Adrenal gland (tissue), 9 donors: ENCODE measurements at regions not wholly inside any gene's neighbourhood (a gene's known extent, or its start where the extent isn't known, plus 50 kb on each side); places are given as distances from the start of the nearest gene placed in this dataset.
"Not testable (repeated sequence)": the region's sequence is repeated elsewhere in the genome, so short reads cannot be mapped to it uniquely, and the experiment has no call there.

Source experiments
- DNase-seq, 7 donors: peaks; one replicate each; pipeline ENCODE4 v3.0.0-alpha.2; 2019 to 2020
- H3K27ac ChIP-seq, 5 donors: fragments of 200-600 bp; sonication (generic) in 4 of 5; 1 replicate in 3 of 5; 2 replicates in 2 of 5; pipeline versions ENCODE4 v1.5.1 to v1.8.0; 2016 to 2020; ENCODE audit warnings: mild to moderate bottlenecking in 1 of 5
- H3K27me3 ChIP-seq: fragments of 200-600 bp; 2 replicates; pipeline ENCODE4 v1.8.0; 2021
- H3K36me3 ChIP-seq, 2 donors: fragments of 200-600 bp; replicated peaks in 1 of 2; 1 replicate in 1 of 2; 2 replicates in 1 of 2; pipeline versions ENCODE4 v1.5.1 to v1.8.0; 2018 to 2022
- H3K4me1 ChIP-seq, 2 donors: fragments of 200-600 bp; replicated peaks in 1 of 2; 1 replicate in 1 of 2; 2 replicates in 1 of 2; pipeline versions ENCODE4 v1.5.1 to v1.8.0; 2018 to 2021
- H3K4me3 ChIP-seq, 4 donors: fragments of 200-600 bp; sonication (generic) in 3 of 4; one replicate each; pipeline ENCODE4 v1.5.1; 2016 to 2018
- H3K9me3 ChIP-seq, 3 donors: fragments of 200-600 bp; sonication (generic) in 1 of 3; replicated peaks in 1 of 3; 1 replicate in 2 of 3; 2 replicates in 1 of 3; pipeline versions ENCODE4 v1.5.1 to v1.8.0; 2016 to 2021
- POLR2A ChIP-seq, 2 donors: fragments of 450-650 bp; IDR thresholded peaks; one replicate each; pipeline ENCODE4 v1.6.1; 2017; ENCODE audit warnings: antibody characterized with exemption in 2 of 2, mild to moderate bottlenecking in 2 of 2, moderate library complexity in 1 of 2
- WGBS, 4 donors: extraction: QIAGEN DNeasy Blood & Tissue Kit in 2 of 4; methylation state at CpG; one replicate each; pipeline versions ENCODE4 v1.1.5 to v1.1.7; 2013 to 2017; 5-methylcytosine and 5-hydroxymethylcytosine counted together
- intact Hi-C, 2 donors: fragments of 100-400 bp; cut with DNase I; formaldehyde crosslinking; loops; one replicate each; pipeline versions ENCODE4 v1.14.1 to v1.15.0; 2022 to 2023
- TF ChIP-seq, protein P1 (sequence below), 6 experiments: fragments of 450-650 bp in 4 of 6; fragments of 200-600 bp in 2 of 6; sonication (generic) in 1 of 6; IDR thresholded peaks; 1 replicate in 5 of 6; 2 replicates in 1 of 6; pipeline versions ENCODE4 v1.5.1 to v1.8.0; 2016 to 2021; ENCODE audit warnings: antibody characterized with exemption in 6 of 6, mild to moderate bottlenecking in 2 of 6, moderate library complexity in 1 of 6
- donor health status: healthy with polysubstance abuse.
- donor health status: Bipolar disorder and iron deficiency.
- donor health status: DM: yes; HTN: yes; CAD: no.
- donor health status: DM: no; HTN: no; CAD: no.
- donor health status: DM: no; HTN: no; CAD: no.

DNA sequence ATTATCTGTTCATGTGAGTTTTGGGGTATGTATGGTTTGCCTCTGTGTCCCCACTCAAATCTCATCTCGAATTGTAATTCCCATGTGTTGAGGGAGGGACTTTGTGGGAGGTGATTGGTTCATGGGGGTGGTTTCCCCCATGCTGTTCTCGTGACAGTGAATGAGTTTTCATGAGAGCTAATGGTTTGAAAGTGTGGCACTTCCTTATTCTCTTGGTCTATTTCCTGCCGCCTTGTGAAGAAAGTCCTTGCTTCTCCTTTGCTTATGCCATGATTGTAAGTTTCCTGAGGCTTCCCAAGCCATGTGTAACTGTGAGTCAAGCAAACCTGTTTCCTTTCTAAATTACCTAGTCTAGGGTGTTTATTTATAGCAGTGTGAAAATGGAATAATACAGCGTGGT lies 128.1 kb upstream of the HS3ST4 start:
- no peaks in the 10 kb centered on the region for H3K9me3 ChIP-seq
- H3K4me1 ChIP-seq, result no peaks in the 10 kb centered on the region
- TF ChIP-seq POLR2A (IDR thresholded peaks at IDR 0.05), result no peak
- TF ChIP-seq, protein P1, sequence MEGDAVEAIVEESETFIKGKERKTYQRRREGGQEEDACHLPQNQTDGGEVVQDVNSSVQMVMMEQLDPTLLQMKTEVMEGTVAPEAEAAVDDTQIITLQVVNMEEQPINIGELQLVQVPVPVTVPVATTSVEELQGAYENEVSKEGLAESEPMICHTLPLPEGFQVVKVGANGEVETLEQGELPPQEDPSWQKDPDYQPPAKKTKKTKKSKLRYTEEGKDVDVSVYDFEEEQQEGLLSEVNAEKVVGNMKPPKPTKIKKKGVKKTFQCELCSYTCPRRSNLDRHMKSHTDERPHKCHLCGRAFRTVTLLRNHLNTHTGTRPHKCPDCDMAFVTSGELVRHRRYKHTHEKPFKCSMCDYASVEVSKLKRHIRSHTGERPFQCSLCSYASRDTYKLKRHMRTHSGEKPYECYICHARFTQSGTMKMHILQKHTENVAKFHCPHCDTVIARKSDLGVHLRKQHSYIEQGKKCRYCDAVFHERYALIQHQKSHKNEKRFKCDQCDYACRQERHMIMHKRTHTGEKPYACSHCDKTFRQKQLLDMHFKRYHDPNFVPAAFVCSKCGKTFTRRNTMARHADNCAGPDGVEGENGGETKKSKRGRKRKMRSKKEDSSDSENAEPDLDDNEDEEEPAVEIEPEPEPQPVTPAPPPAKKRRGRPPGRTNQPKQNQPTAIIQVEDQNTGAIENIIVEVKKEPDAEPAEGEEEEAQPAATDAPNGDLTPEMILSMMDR (IDR thresholded peaks at IDR 0.05), result no peak
- intact Hi-C loops, result no loop called here
- no peak overlapping the region for H3K27ac ChIP-seq
- H3K36me3 ChIP-seq, result no peaks in the 10 kb centered on the region
- no peak overlapping the region for H3K4me3 ChIP-seq
- H3K27me3 ChIP-seq, result no peaks in the 10 kb centered on the region
- DNase-seq, result no peak
- WGBS, 4 donors, result 64 to 75% (median 70%) methylated on average over 4 of the region's 4 CpGs

DNA sequence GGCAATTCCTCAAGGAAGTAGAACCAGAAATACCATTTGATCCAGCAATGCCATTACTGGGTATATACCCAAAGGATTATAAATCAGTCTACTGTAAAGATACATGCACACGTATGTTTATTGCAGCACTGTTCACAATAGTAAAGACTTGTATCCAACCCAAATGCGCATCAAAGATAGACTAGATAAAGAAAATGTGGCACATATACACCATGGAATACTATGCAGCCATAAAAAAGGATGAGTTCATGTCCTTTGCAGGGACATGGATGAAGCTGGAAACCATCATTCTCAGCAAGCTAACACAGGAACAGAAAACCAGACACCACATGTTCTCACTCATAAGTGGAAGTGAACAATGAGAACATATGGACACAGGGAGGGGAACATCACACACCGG lies 130.0 kb upstream of the HS3ST4 start:
- 83 to 93% (median 90%) methylated on average over 3 of the region's 3 CpGs for WGBS, 4 donors
- intact Hi-C loops, result not testable (repeated sequence)

DNA sequence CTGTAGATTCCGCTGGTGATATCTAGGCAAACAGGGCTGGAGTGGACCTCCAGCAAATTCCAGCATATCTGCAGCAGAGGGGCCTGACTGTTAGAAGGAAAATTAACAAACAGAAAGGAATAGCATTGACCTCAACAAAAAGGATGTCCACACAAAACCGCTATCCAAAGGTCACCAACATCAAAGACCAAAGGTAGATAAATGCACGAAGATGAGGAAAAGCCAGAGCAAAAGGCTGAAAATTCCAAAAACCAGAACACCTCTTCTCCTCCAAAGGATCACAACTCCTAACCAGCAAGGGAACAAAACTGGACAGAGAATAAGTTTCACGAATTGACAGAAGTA lies 134.8 kb upstream of the HS3ST4 start:
- H3K9me3 ChIP-seq, H3K36me3 ChIP-seq, H3K4me3 ChIP-seq, H3K27me3 ChIP-seq, intact Hi-C loops, H3K4me1 ChIP-seq, DNase-seq, H3K27ac ChIP-seq: not testable (repeated sequence)
- 67 to 77% (median 72%) methylated on average over 4 of the region's 4 CpGs for WGBS, 4 donors

More for the DNA sequence above, 130.0 kb upstream of the HS3ST4 start:
- not testable (repeated sequence) for H3K4me1 ChIP-seq, H3K27me3 ChIP-seq, H3K27ac ChIP-seq, H3K36me3 ChIP-seq, H3K4me3 ChIP-seq, H3K9me3 ChIP-seq, DNase-seq

DNA sequence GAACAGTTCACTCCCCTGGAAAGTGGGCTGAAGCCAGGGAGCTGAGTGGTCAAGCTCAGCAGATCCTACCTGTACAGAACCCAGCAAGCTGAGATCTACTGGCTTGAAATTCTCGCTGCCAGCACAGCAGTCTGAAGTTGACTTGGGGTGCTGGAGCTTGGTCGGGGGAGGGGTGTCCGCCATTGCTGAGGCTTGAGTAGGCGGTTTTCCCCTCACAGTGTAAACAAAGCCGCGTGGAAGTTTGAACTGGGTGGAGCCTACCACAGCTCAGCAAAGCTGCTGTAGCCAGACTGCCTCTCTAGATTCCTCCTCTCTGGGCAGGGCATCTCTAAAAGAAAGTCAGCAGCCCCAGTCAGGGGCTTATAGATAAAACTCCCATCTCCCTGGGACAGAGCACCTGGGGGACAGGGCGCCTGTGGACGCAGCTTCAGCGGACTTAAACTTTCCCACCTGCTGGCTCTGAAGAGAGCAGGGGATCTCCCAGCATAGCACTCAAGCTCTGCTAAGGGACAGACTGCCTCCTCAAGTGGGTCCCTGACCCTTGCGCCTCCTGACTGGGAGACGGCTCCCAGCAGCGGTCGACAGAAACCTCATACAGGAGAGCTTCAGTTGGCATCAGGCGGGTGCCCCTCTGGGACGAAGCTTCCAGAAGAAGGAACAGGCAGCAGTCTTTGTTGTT lies 135.3 kb upstream of the HS3ST4 start:
- intact Hi-C loops, H3K27me3 ChIP-seq, H3K9me3 ChIP-seq, H3K27ac ChIP-seq, H3K4me1 ChIP-seq, H3K36me3 ChIP-seq, H3K4me3 ChIP-seq, DNase-seq: not testable (repeated sequence)
- 77 to 95% (median 81%) methylated on average over 2 to 15 of the region's 15 CpGs for WGBS, 4 donors

DNA sequence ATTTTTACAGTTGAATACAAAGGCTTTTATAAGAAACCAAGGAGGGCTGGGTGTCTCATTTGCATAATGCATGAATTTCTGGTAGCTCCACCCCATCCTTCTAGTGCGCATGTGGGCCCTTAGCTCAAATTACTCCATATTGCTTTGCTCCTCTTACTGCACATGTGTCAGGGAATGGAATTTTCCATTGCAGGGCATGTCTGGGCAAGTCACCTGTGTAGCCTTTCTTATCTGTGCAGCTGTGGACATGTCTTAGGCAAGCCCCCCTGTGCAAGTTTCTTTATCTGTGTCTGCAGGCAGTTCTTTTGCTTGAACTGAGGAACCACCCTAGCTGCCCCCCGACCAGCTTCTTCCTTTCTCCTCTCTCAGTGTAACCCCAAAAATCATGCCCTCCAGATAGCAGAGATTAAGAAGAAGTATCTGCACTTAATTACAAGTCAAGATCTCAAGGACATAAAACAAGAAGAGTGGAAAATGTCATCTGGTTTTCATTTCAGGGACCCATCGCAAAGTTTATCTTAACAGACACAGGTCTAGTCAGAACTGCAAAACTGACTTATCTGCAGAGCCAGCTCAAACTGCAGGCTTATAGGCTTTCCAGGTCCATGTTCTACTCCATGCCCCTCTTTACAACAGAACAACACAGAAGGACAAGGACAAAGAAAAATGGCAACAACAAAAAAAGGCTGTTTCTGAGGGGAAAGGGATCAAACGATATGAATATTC lies 137.9 kb upstream of the HS3ST4 start:
- H3K27me3 ChIP-seq, result no peaks in the 10 kb centered on the region
- DNase-seq, result no peak
- intact Hi-C loops, result no loop called here
- no peaks in the 10 kb centered on the region for H3K36me3 ChIP-seq
- TF ChIP-seq, protein P1 (IDR thresholded peaks at IDR 0.05), result no peak
- no peak for TF ChIP-seq POLR2A (IDR thresholded peaks at IDR 0.05)
- H3K27ac ChIP-seq, result no peak overlapping the region
- H3K4me1 ChIP-seq, result no peaks in the 10 kb centered on the region
- no peak overlapping the region for H3K4me3 ChIP-seq
- H3K9me3 ChIP-seq, result no peaks in the 10 kb centered on the region
- WGBS, 4 donors, result 70 to 85% (median 74%) methylated on average over 4 of the region's 4 CpGs

DNA sequence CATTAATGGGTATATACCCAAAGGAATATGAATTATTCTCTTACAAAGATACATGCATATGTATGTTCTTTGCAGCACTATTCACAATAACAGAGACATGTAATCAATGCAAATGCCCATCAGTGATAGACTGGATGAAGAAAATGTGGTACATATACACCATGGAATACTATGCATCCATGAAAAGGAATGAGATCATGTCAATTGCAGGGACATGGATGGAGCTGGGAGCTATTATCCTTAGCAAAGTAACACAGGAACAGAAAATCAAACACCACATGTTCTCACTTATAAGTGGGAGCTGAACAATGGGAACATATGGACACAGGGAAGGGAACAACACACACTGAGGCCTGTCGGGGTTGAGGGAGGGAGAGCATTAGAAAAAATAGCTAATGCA lies 141.1 kb upstream of the HS3ST4 start:
- Histone ChIP-seq H3K27me3 (no peaks in the 10 kb centered on the region), H3K4me1 (no peaks in the 10 kb centered on the region), H3K27ac (no peak overlapping the region), H3K36me3 (no peaks in the 10 kb centered on the region), H3K4me3 (no peak overlapping the region), H3K9me3 (no peaks in the 10 kb centered on the region)
- TF ChIP-seq, protein P1 (IDR thresholded peaks at IDR 0.05), result no peak
- TF ChIP-seq POLR2A (IDR thresholded peaks at IDR 0.05), result no peak
- WGBS, 4 donors, result 84 to 92% (median 86%) methylated on average over 1 of the region's 1 CpG
- no peak for DNase-seq
- intact Hi-C loops, result no loop called here
